ENCODE measurements at regions not wholly inside any gene's neighbourhood (a gene's known extent, or its start where the extent isn't known, plus 50 kb on each side); places are given as distances from the start of the nearest gene placed in this dataset.

DNA sequence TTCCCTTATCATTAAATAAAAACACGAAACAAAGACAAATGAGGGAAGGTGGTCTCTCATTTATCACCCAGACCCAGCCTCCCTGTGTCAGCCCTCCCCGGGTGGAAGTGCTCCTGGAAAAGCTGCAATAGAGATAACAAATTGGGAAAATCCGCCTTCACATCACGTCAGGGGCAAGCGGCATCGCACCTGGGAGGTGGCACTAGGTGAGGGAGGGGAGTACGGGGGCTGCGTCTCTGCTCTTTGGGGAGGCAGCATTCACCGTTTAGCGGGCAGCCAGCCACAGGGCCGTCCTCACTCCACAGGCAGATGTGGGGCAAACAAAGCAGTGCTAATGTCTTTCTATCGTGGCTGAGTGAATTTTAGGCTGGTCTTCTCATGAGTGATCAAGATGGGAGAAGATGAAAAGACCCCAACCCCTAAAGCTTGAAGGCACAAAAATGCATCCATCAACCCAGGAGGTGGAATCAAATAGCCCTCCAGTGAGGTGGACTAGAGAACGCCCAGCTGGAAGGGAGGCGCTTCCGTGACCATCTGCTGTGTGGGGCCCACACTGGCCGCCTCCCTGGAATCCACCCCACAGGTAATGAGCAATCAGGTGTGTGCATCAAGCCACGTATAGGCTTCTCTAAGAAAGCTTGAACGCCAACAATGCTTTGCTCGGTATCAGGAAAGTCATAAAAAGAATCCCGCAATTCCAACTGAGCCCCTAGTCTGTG is 629.5 kb downstream of the BRD1 start:
- no peak for DNase-seq

GRCh38 chr22:49197505-49197904 is 630.2 kb downstream of the BRD1 start:
- DNase-seq: no peak

- no peak for DNase-seq
Observed at GRCh38 chr22:49196046-49196511, 631.6 kb downstream of the BRD1 start.

- no peak for DNase-seq
Observed at GRCh38 chr22:49195636-49196035, 632.0 kb downstream of the BRD1 start.

- no peak for DNase-seq
Observed at GRCh38 chr22:49193901-49194465, 633.7 kb downstream of the BRD1 start.

- no peak for DNase-seq
Observed at GRCh38 chr22:49193348-49193747, 634.3 kb downstream of the BRD1 start.

DNA sequence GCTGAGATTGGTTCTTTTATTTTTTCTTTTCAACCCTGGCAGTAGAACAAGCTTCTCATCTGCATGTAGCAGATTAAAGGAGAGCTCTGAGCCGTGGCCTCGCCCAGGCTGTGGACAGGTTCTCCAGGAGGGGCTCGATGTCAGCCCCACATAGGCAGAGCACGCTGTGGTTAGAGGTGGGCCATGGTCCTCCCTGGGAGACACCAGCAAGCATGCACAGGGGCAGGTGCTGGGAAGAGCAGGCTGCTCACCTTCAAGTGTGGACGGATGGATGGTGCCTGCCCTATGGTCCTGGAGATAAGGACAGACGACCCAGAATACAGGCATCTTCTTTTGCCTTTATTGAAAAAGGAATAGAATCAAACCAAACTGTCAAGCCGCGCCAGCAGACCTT is 634.8 kb downstream of the BRD1 start:
- no peak for DNase-seq

DNA sequence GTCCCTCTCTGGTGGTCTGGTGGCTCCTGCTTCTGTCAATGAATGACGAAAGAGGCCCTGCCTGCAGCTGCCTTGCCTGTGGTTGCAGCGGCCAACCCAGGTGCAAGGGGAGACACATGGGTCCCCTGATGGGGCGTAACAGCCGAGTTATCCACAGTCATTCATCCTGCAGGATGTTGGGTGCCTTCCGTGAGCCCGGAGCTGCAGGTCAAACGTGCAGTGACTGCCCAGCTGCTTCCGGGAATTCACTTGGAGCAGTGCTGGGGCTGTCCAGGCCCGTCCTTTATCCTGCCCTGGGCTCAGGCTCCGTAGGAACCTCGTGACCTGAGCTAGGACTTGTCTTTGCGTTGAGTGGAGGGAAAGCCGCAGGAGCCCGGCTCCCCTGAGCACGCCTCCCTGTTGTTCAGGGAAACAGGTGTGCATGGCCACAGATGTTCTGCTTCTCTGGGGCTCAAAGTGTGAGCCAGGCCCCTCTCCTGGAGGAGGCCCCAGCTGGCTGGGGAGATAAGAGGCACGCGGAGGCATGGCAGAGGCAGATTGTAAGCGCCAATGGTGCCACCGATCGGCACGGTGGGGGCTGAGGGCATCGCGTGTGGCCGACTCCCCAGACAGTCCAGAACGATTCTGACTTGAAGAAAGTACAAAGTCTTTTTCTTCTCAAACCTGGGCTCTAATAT is 635.4 kb downstream of the BRD1 start:
- DNase-seq: no peak

GRCh38 chr22:49191506-49191980 is 636.1 kb downstream of the BRD1 start:
- no peak for DNase-seq

GRCh38 chr22:49190816-49191505 is 636.7 kb downstream of the BRD1 start:
- DNase-seq: no peak

GRCh38 chr22:49189871-49190270 is 637.8 kb downstream of the BRD1 start:
- DNase-seq: no peak

DNA sequence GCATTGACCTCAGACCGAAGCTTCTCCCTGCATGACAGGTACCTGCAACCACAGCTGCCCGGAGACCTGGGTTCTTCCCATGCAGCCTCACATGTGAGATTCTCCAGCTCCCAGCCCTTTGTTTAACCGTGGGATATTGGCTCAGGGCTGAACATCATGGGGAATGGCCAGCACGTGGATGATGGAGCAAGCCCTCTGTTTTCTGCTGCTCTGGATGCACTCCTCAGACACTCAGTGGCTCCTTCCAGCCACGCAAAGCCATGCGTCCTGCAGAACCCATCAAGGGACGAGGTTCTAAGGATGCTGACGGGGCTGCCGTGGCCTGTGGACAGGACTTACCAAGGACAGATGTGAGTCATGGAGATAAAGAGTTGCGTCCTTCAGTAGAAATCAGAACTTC is 639.1 kb downstream of the BRD1 start:
- DNase-seq: no peak

- DNase-seq: no peak
Observed at GRCh38 chr22:49188091-49188490, 639.6 kb downstream of the BRD1 start.

GRCh38 chr22:49186762-49187161 is 640.9 kb downstream of the BRD1 start:
- no peak for DNase-seq

GRCh38 chr22:49186293-49186692 is 641.4 kb downstream of the BRD1 start:
- no peak for DNase-seq

GRCh38 chr22:49185312-49185969 is 642.2 kb downstream of the BRD1 start:
- DNase-seq: no peak

- no peak for DNase-seq
Observed at GRCh38 chr22:49184736-49185135, 642.9 kb downstream of the BRD1 start.

GRCh38 chr22:49183826-49184216 is 643.9 kb downstream of the BRD1 start:
- DNase-seq: no peak

DNA sequence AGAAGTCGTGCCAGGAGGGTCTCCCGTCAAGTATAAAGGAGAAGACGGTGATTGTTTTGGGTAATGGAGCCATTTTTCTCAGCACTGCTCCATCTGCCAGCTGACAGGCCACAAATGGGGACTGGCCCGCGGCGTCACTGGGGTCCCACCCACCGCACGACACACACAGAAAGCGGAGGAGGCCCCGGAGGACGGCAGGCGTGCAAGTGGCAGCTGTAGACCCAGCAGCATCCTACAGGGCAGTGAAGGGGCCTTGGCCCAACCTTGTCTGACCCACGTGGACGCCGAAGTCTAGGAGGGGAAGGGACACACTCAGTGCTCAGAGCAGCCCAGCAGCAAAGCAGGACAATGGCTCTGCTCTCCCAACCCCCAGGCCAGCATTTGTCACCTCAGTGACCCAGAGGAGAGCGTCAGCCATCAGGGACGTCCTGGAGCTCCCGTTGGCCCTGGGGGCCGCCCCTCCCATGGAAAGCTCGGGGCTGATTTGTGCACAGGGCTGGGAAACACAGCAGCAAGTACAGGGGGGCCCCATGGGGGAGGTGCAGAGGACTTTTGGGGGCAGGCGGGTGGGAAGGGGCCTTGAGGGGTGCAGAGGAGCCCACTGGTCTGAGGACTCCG is 644.4 kb downstream of the BRD1 start:
- DNase-seq: no peak

GRCh38 chr22:49182416-49182815 is 645.3 kb downstream of the BRD1 start:
- no peak for DNase-seq

GRCh38 chr22:49181942-49182341 is 645.7 kb downstream of the BRD1 start:
- no peak for DNase-seq

DNA sequence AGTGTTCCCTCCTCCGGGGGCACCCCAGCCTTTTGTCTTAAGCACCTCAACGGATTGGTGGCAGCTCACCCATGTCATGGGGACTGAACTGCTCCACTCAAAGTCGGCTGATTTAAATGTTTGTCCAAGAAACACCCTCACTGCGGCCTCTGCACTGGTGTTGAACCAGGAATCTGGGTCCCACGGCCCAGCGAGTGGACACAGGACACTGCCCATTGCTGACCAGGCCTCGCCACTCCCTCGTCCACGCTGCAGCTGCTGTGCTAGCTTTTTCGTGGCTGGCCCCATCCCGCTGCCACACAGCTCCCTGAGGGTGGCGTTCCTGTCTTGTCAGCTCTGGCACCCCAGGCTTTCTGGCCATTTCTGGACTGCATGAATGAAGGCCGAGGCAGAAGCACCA is 646.2 kb downstream of the BRD1 start:
- DNase-seq: no peak
